NCI-H526 (cell line): ENCODE measurements at regions not wholly inside any gene's neighbourhood (a gene's known extent, or its start where the extent isn't known, plus 50 kb on each side); places are given as distances from the start of the nearest gene placed in this dataset.
"Not testable (repeated sequence)": the region's sequence is repeated elsewhere in the genome, so short reads cannot be mapped to it uniquely, and the experiment has no call there.

Experiments used
- DNase-seq, 2 experiments: peaks; one replicate each; lab custom pipeline; 2025; lab: John Stamatoyannopoulos, UW

DNA sequence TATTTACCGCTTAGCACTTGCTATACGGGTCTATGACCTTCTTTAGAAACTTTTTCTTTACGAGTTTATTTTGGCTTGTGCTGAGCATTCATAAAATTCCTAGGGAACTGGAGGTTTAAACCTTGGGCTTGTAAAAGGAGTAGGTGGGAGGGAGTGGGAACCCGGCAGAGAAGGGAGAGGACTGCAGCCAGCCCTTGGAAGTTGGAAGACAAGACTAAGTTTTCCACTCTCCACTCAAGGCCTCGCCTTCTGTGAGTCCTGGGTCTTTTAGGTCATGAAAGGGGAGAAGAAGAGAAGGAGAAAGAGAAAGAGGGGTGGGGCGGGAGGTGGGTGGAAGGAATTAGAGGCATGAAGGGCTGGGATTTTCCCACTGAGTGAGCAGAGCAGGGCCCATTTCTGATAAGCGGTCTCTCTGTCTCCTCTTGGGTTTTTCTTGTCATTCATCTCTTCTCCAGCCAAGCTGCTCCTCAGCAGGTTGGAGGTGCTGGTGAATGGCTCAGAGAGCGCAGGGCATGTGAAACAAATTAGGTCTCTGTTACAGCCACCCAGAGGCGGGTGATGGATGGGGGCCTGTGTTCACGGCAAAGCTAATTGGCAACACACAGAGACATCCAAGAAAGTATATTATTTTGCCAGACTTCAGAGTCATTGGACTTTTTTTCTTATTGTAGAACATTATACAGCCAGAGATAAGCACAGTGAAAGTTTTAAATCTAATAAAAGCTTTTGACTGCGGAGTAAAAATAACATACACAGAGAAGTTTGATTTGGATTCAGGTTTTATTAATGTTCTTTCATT, 247.3 kb downstream of the FOXD2 start:
- no peak for DNase-seq

DNA sequence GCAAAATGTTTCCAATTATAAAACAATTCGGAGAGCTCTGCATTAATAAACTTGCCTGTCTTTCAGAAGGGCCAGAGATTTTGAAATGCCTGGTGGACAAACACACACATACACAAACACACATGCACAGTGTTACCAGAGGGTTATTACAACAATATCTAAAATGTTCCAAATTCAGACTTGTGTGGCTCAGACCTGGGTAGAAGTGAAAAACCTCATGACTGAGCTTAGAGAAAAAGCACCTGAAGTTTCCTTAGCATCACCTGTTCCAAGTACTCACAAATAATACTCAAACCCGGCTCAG, 247.9 kb downstream of the FOXD2 start:
- DNase-seq: no peak

DNA sequence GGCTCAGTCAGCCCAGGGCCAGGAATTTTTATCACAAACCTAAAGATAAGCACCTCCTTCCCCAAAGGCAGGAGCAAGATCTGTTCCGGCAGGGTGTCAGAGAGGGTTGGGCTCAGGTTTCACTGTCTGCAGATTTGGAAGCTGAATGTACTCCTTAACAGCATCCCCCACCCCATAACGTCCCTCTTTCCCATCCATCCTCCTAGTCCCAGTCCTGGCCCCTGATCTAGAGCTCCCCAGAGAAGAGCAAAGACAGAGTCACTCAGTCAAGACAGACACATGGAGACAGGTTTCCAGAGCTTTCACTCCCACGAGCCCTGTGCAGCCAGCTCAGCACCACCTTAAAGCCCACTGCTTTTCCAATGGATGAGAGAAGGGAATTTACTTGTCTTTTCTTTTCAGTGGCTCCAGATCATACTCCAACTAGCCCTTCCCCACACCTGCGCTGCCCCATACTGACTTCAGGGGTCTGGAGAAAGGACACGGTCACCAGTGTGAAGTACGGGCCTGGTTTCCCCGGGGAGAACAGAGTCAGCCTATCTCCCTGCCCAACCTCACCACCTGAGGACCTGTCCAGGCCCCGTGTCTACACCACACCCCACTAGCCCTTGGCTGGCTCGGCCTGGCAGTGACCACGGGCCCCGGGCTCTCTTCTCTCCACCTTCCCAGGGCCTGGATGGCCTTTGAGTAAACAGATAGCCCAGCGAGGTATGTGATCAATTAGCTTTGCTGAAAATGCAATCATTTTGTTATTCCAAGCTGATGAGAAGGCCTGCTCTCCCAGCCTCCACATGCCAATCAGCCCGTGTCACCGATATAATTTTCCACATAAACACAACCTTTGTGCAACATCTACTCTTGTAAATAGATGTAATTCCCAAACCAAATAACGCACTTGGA, 249.1 kb downstream of the FOXD2 start:
- DNase-seq: no peak

DNA sequence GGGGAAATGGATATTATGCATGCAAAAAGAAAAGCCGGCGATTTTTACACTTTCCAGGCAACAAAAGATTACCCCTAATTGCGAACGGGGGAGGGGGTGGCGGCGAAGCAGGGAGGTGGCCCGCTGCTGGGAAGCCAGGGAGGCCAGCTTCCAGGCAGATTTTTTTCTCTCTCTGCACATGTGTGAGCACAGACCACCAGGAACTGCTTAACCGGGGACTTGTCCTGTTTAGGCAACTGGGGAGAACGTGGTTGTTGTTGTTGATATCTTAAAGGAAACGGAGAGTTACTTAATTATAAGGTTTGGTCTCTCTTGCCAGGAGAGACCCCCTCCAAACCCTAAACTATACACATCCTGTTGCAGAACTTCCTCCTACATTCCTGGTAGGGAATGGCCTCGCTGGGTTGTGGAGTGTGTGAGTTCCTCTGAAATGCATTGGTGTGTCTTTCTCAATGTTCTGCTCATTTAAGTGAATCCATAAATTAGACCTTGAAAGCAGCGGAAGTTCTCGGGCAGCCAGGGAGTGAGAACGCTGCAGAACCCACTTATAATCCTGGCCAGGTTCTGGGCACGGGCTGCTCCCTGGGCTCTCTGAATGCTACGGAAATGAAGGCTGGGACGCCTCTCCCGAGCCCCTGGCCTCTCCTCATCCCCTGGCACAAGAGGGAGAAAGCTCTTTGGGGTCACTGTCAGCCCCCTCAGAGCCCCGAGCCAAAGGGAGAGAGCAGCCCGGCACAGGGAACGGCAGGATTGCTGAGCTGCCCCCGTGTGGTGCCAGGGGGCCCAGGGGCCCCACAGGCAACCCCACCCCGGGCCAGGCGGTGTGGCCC, 250.0 kb downstream of the FOXD2 start:
- no peak for DNase-seq

DNA sequence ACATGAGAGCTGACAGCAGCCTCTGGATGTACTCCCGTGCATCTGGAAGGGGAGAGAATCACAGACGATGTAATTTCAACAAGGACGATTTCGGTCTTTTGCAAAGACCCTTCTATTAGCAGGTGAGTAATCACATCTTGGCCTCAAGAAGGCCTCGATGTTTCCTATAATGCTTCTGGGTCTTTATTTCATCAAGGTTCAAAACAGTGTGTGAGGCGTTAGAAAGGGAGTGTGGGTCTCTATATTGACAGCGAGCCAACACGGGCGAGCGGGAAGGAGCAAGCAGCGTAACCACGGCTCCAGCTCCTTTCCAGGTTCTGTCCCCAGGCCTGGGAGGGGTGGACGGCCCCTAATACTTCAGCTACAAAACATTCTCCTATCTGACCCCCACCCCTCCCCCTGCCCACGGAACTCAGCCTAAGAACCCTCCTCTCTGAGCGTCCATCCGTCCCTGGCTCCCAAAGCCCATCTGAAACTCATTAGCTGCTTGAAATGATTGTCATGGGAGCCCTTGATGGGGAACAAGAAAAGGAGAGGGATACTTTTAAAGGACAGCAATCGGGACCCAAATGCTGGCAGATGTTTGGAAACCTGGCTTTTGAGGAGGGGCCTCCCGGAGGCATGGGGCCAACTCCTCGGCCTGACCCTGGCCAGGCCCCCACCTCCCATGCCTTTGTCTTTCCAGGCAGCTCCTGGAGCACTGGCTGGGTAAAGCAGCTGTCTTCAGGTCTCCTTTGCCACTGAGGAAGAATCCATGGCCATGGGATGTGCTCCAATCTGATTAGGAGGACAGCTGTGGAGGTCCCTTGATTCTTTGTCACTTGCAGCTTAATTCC, 250.8 kb downstream of the FOXD2 start:
- DNase-seq: no peak

DNA sequence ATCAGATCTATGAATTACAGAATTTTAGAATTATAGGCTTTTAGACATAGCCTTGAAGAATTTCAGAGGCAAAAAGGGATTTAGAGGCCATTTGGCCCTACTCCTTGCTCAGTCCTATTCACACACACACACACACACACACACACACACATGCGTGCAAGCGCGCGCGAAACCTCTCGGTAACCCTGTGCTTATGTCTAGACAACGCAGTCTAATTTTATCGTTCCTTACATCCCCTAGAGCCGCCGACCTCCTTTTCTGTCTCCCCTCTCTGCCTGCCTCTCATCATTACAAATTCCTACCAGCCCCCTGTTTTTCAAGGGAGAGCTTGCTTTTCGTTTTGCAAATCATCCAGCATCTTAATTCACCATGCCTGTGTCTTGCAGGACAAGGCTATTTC, 252.1 kb downstream of the FOXD2 start:
- DNase-seq: no peak

DNA sequence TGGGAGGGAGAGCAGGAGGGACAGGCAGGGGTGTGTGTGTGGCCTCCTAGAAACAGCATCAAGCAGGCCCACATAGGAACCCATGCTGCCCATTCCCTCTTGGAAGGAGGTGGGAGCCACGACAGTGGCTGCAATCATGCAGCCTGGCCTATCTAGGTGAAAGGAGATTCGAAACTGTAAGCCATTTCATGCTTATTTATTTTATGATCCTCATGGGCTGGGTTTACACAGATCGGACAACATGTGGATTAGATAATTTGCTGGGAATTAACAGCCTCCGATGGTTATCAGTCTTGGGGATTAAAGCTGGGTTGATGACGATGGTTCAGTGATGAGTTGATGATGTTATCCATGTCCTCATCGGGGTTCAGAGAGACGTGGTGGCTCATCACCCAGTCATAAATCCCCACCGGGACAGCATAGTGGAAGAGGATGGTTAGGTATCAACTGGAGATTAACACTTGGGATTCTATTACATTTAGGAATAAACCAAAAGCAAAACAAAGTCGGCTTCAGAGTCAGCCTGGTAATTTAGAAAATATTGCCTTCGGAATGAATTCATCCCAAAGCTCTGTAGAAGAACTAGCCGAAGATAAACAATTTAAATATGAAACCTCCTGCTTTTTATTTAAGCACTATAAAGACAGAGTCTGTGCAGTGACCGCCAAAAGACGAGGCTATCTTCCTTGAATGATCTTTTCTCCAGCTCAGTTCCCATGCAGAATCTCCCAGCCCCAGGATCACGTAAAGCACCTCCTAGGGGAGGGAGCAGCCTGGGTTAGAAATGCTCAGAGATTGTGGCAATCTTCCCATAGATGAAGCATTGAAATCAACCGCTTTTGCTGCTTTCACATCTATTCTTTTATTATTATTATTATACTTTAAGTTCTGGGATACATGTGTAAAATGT, 252.8 kb downstream of the FOXD2 start:
- DNase-seq: no peak

DNA sequence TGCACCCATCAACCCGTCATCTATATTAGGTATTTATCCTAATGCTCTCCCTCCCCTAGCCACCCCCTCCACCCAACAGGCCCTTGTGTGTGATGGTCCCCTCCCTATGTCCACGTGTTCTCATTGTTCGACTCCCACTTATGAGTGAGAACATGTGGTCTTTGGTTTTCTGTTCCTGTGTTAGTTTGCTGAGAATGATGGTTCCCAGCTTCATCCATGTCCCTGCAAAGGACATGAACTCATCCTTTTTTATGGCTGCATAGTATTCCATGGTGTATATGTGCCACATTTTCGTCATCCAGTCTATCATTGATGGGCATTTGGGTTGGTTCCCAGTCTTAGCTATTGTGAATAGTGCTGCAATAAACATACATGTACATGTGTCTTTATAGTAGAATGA, 253.4 kb downstream of the FOXD2 start:
- DNase-seq: not testable (repeated sequence)

DNA sequence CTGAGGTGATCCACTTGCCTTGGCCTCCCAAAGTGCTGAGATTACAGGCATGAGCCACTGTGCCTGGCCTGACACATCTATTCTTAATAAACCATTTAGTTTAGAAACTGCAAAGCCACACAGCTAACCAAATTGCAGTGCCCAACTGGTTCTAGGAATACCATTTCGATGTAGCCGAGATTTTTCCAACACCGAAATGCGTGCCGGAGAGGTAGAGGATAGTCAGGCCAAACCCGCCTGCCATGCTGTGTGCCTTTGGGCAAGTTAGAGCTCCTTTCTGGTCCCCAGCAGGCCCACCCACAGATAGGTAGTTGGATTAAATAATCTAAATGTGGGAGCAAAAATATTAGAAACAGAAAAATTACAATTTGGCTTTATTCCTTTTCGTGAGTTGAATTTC, 254.4 kb downstream of the FOXD2 start:
- no peak for DNase-seq

DNA sequence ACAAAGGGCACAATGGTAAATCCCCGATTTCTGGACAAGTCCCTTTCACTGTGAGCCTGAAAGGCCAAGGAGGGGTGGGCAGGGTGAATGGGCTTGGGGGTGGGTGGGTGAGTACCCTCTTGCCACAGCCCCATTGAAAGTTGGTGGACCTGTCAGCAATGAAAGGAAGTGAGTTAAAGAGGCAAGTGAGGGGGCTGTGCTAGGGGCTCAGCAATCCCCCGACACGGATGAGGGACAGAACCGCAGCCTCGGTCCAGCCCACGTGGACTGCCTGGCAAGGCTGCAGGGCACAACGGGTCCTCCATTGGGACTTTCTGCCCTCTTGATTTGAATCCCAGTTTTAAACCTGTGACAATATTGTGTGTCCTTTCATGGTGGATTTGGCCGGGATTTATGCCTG, 255.3 kb downstream of the FOXD2 start:
- no peak for DNase-seq

DNA sequence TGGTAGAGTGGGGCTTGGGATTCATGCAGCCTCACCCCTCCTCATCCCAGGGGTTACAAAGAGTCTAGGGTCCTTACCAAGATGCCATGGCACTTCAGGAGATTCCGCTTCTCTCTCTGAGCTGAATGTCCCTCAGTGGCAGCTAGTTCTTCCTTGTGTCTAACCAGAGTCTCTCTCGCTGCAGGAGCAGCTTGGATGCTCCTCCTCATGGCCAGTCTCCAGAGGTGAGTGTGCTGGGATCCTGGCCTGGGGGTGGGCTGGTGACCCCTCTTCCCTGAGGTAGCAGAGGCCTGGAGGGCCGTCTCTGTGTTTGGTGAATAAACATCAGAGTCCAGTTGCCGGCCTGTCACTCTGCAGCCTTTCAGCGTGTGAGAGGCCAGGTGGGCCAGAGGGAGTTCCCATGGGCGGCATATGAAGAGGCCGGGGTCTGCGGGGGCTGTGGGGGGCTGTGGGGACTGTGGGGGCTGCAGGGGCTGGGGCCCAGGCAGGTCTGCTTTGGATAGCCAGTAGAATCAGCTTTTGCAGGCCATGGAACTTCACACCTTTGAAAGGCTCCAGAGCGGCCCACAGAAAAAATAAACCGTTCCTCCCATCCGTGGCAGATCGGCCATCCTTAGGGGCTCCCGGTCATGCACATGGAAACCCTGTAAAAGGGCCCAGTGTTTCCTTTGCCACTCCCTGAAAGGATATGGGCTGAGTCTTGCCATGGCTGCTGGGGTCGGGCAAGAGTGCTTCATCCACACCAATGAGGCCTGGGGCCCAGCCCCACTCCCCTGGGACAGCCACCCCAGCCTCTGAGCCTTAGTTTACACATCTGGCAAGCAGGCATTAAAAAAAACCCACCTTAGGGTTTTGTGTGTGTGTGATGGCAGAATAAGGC, 256.4 kb downstream of the FOXD2 start:
- DNase-seq: no peak

DNA sequence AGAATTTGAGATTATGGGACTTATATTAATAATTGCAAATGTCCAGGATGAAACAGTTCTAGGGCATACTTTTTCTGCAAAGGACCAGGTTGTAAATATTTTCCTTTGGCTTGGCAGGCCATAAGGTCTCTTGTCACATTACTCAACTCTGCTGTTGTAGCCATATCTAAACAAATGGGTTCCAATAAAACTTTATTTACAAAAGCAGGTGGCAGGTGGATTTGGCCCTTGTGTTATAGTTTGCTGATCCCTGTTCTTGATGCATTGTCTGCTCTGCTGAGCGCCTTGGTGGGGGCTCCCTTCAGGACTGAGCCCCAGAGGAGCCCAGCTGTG, 258.5 kb downstream of the FOXD2 start:
- DNase-seq: no peak

DNA sequence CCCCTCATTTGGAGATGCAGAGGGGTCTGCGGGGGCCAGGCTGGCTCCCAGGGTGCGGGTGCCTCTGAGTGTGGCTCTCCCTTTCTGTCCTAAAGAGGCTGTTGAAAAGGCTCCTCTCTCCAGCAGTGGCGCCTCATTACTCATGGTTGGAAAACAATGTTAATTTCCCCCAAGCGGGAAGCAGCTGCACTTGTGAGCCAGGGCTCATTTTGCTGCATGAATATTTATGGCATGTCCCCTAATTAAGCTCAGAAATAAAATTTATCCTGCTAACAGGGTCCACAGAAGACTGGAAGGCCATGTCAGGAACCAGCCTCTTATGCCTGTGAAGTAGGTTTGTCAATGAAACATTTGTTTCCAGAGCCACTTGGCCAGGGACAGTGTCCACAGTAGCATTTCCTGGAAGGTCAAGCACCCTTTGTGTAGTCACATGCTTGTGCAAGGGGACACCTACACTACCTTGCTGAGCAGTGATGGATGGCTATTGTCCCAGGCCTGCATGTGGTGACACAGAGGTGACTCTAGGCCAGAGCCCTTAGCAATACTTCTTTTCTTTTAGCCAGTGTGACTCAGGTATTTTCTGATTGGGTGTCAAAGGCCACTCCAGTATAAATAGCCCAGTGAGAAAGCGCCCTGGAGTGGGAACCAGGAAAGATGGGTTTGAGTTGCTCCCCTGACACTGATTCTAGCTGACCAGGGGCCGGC, 259.0 kb downstream of the FOXD2 start:
- DNase-seq: peak in 1 of 2 experiments; percentile 28

DNA sequence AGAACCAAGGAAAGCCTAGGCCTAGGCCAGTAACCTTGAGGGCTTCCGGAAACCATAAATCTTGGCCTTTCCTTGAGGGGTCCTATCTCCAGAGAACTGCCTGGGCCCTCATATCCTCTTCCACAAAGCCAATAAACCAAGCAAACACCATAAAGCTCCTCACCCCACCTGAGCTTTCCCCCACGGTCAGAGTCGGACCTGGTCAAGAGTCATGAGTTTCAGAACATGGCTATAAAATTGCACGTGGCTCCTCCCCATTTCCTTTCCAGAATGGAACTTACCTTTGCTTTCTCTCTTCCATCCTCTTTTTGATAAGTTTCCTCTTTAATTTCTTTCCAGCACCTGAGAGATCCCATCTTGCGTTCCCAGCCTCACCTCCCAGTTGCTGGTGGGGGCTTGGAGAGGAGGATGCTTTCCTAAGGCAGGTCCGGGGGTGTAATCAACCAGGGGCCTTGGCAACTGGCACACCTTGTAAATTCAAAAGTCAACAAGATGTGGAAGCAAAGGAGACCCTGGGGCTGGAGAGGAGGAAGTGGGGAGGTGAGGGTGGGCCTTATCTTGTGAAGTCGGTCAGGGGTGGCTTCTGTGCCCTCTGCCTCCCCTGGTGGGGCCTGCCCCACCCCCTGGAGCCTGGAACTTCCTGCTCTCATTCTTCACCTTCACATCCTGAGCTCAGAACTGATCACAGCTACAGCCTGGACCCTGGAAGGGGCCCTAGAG, 259.9 kb downstream of the FOXD2 start:
- DNase-seq: no peak

DNA sequence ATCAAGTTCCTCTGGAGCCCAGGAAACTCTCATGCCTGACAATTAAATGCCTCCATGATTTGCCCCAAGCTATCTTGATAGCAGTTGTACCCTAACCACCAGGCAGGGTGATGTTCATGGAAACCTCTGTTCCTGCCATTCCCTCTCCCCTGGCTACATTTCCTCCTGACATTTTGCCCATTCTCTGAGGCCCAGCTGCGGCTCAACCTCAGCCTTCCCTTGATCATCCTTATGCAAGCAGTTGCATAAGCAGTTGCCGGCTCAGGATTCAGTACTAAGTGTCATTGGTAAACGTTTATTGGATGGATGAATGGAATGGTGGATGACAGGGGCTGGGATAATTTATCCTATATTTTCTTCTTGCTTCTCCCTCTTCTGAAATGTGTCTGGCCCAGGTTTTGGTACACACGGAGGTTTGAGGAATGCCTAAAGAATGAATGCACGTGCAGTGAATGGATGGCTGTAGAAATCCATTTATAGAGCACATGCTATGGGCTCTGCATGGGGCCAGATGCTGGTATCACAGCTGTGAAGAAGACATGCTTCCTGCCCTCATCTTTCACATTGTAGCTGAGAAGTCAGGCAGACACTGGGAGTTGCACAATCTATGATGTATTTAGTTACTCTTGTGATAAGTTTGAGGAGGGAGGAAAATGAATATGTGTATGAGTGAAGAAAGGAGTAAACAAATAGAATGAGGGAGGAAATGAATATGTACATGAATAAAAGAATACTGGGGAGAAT, 261.8 kb downstream of the FOXD2 start:
- DNase-seq: no peak

DNA sequence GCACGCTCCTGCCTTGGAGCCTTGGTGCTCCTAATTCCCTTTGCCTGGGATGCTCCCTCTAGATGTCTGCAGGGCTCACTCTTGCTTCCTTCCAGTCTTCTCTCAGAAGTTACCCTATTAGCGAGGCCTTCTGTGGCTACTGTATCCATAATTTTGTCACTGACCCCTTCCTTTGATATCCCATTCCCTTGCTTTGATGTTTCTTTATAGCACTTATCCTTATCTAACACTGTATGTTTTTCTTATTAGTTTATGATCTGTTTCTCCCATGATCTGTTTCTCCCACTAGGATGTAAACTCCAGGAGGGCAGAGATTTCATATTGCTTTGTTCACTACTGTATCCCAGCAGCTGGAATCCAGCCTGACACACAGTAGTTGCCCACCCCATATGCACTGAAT, 263.4 kb downstream of the FOXD2 start:
- DNase-seq: no peak

DNA sequence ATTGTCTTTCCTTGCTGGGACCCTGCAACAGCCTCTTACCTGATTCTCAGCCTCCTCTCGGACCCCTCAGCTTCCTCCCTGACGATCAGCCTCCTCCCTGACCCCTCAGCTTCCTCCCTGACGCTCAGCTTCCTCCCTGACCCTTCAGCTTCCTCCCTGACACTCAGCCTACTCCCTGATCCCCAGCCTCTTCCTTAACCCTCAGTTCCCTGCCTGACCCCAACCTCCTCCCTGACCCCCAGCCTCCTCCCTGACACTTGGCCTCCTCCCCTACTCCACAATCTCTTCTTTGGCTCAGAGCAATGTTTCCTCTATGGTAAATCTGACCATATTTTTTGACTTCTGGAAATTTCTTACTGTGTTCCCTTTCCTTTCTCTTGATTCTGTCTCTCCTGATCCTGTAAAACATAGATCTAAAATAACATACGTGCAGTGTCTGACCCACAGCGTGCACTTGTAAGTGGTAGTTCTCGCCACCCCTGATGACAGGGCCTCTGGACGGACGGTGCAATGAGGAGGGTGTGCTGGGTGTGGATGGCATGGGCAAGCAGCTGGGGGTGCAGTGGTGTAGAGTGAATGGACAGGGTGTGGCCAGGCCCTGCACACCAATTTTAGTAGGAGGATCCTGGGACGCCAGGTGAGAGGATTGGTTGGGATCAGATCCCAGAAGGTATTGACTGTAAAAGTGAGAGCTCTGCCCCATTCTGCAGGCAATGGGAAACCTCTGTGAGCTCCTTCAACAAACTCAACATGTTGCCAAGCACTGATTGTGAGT, 264.1 kb downstream of the FOXD2 start:
- DNase-seq: no peak
